OCI-LY3 (cell line): ENCODE measurements at regions not wholly inside any gene's neighbourhood (a gene's known extent, or its start where the extent isn't known, plus 50 kb on each side); places are given as distances from the start of the nearest gene placed in this dataset.

Experiments used
- CTCF ChIP-seq: fragments of 200-600, 300-600 bp; sonication (generic); IDR thresholded peaks from 2 replicates; pipeline ENCODE4 v1.5.1; 2014; ENCODE audit warnings: antibody characterized with exemption, low read length, low read depth
- EZH2phosphoT487 ChIP-seq: fragments of 200-600 bp; shearing (Covaris generic); IDR thresholded peaks from 2 replicates; pipeline ENCODE4 v1.6.1; 2018; ENCODE audit warnings: antibody characterized with exemption, mixed run types, low read depth

- no peak for TF ChIP-seq CTCF
- TF ChIP-seq EZH2phosphoT487: no peak
Observed at GRCh38 chr9:25850803-25851202, 172.6 kb upstream of the TUSC1 start.
